ENCODE measurements at regions not wholly inside any gene's neighbourhood (a gene's known extent, or its start where the extent isn't known, plus 50 kb on each side); places are given as distances from the start of the nearest gene placed in this dataset.

DNA sequence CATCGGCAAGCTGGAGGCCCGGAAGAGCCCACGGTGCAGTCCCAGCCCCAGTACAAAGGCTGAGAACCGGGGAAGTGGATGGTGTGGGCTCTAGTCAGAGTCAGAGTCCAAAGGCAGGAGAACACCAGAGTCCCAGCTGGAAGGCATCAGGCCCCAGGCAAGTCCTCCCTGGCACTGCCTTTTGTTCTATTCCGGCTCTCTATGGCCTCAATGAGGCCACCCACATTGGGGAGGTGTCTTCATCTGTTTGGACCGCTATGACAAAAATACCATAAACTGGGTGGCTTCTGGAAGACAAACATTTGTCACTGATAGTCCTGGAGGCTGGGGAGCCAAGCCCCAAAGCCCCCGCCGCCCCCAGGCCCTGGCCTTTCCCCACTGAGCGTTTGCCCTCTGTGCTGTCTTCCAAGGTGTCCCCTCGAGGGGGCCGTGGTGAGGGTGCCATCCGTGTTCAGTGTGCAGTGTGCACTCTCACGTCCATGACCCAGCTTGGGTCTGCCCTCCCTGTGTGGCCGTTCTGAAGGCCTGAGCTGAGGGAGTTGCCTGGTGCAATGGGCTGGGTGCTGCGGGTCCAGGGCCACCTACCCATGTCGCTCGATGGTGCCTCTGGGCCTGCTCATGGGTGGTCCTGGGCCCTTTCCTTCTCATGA is 99.1 kb upstream of the PPP1R26 start:
- no peaks in the 10 kb centered on the region for H3K79me2 ChIP-seq (replicated peaks; ENCODE audit: insufficient read depth, low read length)
- H3K4me2 ChIP-seq (ENCODE audit: low read length), result no peak overlapping the region
- H3K9me3 ChIP-seq (ENCODE audit: low read length), result no peaks in the 10 kb centered on the region
- H3K9me2 ChIP-seq (ENCODE audit: insufficient read depth, low read length), result no peaks in the 10 kb centered on the region
- TF ChIP-seq TAF1 (IDR thresholded peaks at IDR 0.05; ENCODE audit: low read depth) (no peak), EZH2 (IDR thresholded peaks at IDR 0.05; ENCODE audit: borderline replicate concordance, insufficient read depth, low read length, poor library complexity, severe bottlenecking) (no peak), MXI1 (conservative IDR thresholded peaks at IDR 0.05; ENCODE audit: poor library complexity, severe bottlenecking) (no peak), RAD21 (conservative IDR thresholded peaks at IDR 0.05) (no peak), SMC3 (conservative IDR thresholded peaks at IDR 0.05; ENCODE audit: poor library complexity) (no peak), POLR2AphosphoS5 (IDR thresholded peaks at IDR 0.05) (no peak), EP300 (conservative IDR thresholded peaks at IDR 0.05; ENCODE audit: poor library complexity, severe bottlenecking) (no peak)
- TF ChIP-seq, protein P1, sequence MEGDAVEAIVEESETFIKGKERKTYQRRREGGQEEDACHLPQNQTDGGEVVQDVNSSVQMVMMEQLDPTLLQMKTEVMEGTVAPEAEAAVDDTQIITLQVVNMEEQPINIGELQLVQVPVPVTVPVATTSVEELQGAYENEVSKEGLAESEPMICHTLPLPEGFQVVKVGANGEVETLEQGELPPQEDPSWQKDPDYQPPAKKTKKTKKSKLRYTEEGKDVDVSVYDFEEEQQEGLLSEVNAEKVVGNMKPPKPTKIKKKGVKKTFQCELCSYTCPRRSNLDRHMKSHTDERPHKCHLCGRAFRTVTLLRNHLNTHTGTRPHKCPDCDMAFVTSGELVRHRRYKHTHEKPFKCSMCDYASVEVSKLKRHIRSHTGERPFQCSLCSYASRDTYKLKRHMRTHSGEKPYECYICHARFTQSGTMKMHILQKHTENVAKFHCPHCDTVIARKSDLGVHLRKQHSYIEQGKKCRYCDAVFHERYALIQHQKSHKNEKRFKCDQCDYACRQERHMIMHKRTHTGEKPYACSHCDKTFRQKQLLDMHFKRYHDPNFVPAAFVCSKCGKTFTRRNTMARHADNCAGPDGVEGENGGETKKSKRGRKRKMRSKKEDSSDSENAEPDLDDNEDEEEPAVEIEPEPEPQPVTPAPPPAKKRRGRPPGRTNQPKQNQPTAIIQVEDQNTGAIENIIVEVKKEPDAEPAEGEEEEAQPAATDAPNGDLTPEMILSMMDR (IDR thresholded peaks at IDR 0.05; ENCODE audit: poor library complexity, severe bottlenecking), result no peak
- TF ChIP-seq, protein P2, sequence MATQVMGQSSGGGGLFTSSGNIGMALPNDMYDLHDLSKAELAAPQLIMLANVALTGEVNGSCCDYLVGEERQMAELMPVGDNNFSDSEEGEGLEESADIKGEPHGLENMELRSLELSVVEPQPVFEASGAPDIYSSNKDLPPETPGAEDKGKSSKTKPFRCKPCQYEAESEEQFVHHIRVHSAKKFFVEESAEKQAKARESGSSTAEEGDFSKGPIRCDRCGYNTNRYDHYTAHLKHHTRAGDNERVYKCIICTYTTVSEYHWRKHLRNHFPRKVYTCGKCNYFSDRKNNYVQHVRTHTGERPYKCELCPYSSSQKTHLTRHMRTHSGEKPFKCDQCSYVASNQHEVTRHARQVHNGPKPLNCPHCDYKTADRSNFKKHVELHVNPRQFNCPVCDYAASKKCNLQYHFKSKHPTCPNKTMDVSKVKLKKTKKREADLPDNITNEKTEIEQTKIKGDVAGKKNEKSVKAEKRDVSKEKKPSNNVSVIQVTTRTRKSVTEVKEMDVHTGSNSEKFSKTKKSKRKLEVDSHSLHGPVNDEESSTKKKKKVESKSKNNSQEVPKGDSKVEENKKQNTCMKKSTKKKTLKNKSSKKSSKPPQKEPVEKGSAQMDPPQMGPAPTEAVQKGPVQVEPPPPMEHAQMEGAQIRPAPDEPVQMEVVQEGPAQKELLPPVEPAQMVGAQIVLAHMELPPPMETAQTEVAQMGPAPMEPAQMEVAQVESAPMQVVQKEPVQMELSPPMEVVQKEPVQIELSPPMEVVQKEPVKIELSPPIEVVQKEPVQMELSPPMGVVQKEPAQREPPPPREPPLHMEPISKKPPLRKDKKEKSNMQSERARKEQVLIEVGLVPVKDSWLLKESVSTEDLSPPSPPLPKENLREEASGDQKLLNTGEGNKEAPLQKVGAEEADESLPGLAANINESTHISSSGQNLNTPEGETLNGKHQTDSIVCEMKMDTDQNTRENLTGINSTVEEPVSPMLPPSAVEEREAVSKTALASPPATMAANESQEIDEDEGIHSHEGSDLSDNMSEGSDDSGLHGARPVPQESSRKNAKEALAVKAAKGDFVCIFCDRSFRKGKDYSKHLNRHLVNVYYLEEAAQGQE (IDR thresholded peaks at IDR 0.05; ENCODE audit: borderline replicate concordance), result no peak
- H4K20me1 ChIP-seq (ENCODE audit: insufficient read depth), result no peaks in the 10 kb centered on the region
- H3K4me3 ChIP-seq (ENCODE audit: low read length), result no peak overlapping the region
- H3K27me3 ChIP-seq (ENCODE audit: insufficient read depth, low read depth, low read length), result no peaks in the 10 kb centered on the region
- no peak overlapping the region for H3K27ac ChIP-seq (ENCODE audit: low read length)
- H3F3A ChIP-seq (ENCODE audit: insufficient read depth, low read length, poor library complexity, severe bottlenecking), result no peaks in the 10 kb centered on the region
- H2AFZ ChIP-seq (ENCODE audit: low read depth, low read length), result no peak overlapping the region
- no peak overlapping the region for H3K9ac ChIP-seq (ENCODE audit: low read length)
- H3K36me3 ChIP-seq (ENCODE audit: insufficient read depth, low read length), result no peaks in the 10 kb centered on the region

GRCh38 chr9:135381762-135382310 is 97.7 kb upstream of the PPP1R26 start:
- TF ChIP-seq TAF1 (IDR thresholded peaks at IDR 0.05; ENCODE audit: low read depth), result no peak
- Histone ChIP-seq H3K27ac (ENCODE audit: low read length) (no peak overlapping the region), H3K27me3 (ENCODE audit: insufficient read depth, low read depth, low read length) (no peaks in the 10 kb centered on the region), H4K20me1 (ENCODE audit: insufficient read depth) (no peaks in the 10 kb centered on the region), H3K9ac (ENCODE audit: low read length) (no peak overlapping the region), H3F3A (ENCODE audit: insufficient read depth, low read length, poor library complexity, severe bottlenecking) (no peaks in the 10 kb centered on the region), H2AFZ (ENCODE audit: low read depth, low read length) (no peak overlapping the region), H3K79me2 (replicated peaks; ENCODE audit: insufficient read depth, low read length) (no peaks in the 10 kb centered on the region), H3K4me2 (ENCODE audit: low read length) (no peak overlapping the region), H3K9me3 (ENCODE audit: low read length) (no peaks in the 10 kb centered on the region), H3K4me3 (ENCODE audit: low read length) (no peak overlapping the region), H3K9me2 (ENCODE audit: insufficient read depth, low read length) (no peaks in the 10 kb centered on the region), H3K36me3 (ENCODE audit: insufficient read depth, low read length) (no peaks in the 10 kb centered on the region)
